ENCODE measurements at regions not wholly inside any gene's neighbourhood (a gene's known extent, or its start where the extent isn't known, plus 50 kb on each side); places are given as distances from the start of the nearest gene placed in this dataset.

- H3K36me3 ChIP-seq (ENCODE audit: control insufficient read depth, insufficient read depth, low read length): no peaks in the 10 kb centered on the region
- no peaks in the 10 kb centered on the region for H3K27me3 ChIP-seq (ENCODE audit: control insufficient read depth, insufficient read depth, low read length)
- H3K4me3 ChIP-seq (ENCODE audit: low read depth, low read length): no peak overlapping the region
- CTCF ChIA-PET: no interaction called here
- no peak for TF ChIP-seq CTCF (IDR thresholded peaks at IDR 0.05; ENCODE audit: insufficient read depth, low read depth, low read length)
- POLR2A ChIA-PET: no interaction called here
- no peak for DNase-seq (ENCODE audit: low read depth)
Measured at GRCh38 chr18:64283059-64283458, 134.2 kb upstream of the LINC00305 start.

- H3K27me3 ChIP-seq (ENCODE audit: control insufficient read depth, insufficient read depth, low read length): no peaks in the 10 kb centered on the region
- no peak overlapping the region for H3K4me3 ChIP-seq (ENCODE audit: low read depth, low read length)
- TF ChIP-seq CTCF (IDR thresholded peaks at IDR 0.05; ENCODE audit: insufficient read depth, low read depth, low read length): no peak
- DNase-seq (ENCODE audit: low read depth): no peak
- POLR2A ChIA-PET: no interaction called here
- no peaks in the 10 kb centered on the region for H3K36me3 ChIP-seq (ENCODE audit: control insufficient read depth, insufficient read depth, low read length)
- CTCF ChIA-PET: no interaction called here
Measured at GRCh38 chr18:64278026-64278425, 129.1 kb upstream of the LINC00305 start.

- no peak for TF ChIP-seq CTCF (IDR thresholded peaks at IDR 0.05; ENCODE audit: insufficient read depth, low read depth, low read length)
Measured at GRCh38 chr18:64276311-64277090, 127.6 kb upstream of the LINC00305 start.

GRCh38 chr18:64275593-64276300, 126.9 kb upstream of the LINC00305 start:
- POLR2A ChIA-PET: no interaction called here
- DNase-seq (ENCODE audit: low read depth): no peak
- no peaks in the 10 kb centered on the region for H3K27me3 ChIP-seq (ENCODE audit: control insufficient read depth, insufficient read depth, low read length)
- H3K4me3 ChIP-seq (ENCODE audit: low read depth, low read length): no peak overlapping the region
- CTCF ChIA-PET: no interaction called here
- H3K36me3 ChIP-seq (ENCODE audit: control insufficient read depth, insufficient read depth, low read length): no peaks in the 10 kb centered on the region
- no peak for TF ChIP-seq CTCF (IDR thresholded peaks at IDR 0.05; ENCODE audit: insufficient read depth, low read depth, low read length)

More at GRCh38 chr18:64276311-64277090, 127.6 kb upstream of the LINC00305 start:
- CTCF ChIA-PET: no interaction called here
- no peak overlapping the region for H3K4me3 ChIP-seq (ENCODE audit: low read depth, low read length)
- no peak for DNase-seq (ENCODE audit: low read depth)
- POLR2A ChIA-PET: no interaction called here
- H3K36me3 ChIP-seq (ENCODE audit: control insufficient read depth, insufficient read depth, low read length): no peaks in the 10 kb centered on the region
- no peaks in the 10 kb centered on the region for H3K27me3 ChIP-seq (ENCODE audit: control insufficient read depth, insufficient read depth, low read length)

GRCh38 chr18:64273724-64274123, 124.8 kb upstream of the LINC00305 start:
- DNase-seq (ENCODE audit: low read depth): no peak
- no peaks in the 10 kb centered on the region for H3K36me3 ChIP-seq (ENCODE audit: control insufficient read depth, insufficient read depth, low read length)
- POLR2A ChIA-PET: no interaction called here
- CTCF ChIA-PET: no interaction called here
- no peaks in the 10 kb centered on the region for H3K27me3 ChIP-seq (ENCODE audit: control insufficient read depth, insufficient read depth, low read length)
- no peak for TF ChIP-seq CTCF (IDR thresholded peaks at IDR 0.05; ENCODE audit: insufficient read depth, low read depth, low read length)
- no peak overlapping the region for H3K4me3 ChIP-seq (ENCODE audit: low read depth, low read length)
